Endothelial cell of umbilical vein (primary cell): ENCODE measurements at regions not wholly inside any gene's neighbourhood (a gene's known extent, or its start where the extent isn't known, plus 50 kb on each side); places are given as distances from the start of the nearest gene placed in this dataset.

Source experiments
- BruUV-seq: library from RNA; stranded (reverse); fragments of 400-500 nt; replicated peaks from 2 replicates; lab custom pipeline; 2021; lab: Mats Ljungman, UMichigan
- CTCF ChIA-PET: fragments of 300-600, 350-600 bp; sonication (Branson Sonifier 250); formaldehyde crosslinking; loops from one replicate; lab custom pipeline; 2021; ENCODE audit warnings: antibody characterized with exemption, inconsistent platforms; lab: Charles Lee
- POLR2A ChIA-PET: fragments of 300-600, 350-600 bp; sonication (Branson Sonifier 250); formaldehyde crosslinking; loops from one replicate; lab custom pipeline; 2021; ENCODE audit warnings: antibody characterized with exemption, inconsistent platforms; lab: Charles Lee
- DNase-seq: peaks from one replicate; pipeline ENCODE4 v3.0.0-alpha.2; 2011; ENCODE audit warnings: low read depth, low spot score
- FAIRE-seq: peaks from 2 replicates; lab custom pipeline; 2011; peaks lifted over from hg19 to GRCh38; lab: Jason Lieb, UNC
- H2AFZ ChIP-seq: 2 replicates; pipeline ENCODE4 v1.6.0; 2012; ENCODE audit warnings: low read depth, low read length, control low read depth, inconsistent platforms
- H3K27ac ChIP-seq: 2 replicates; pipeline ENCODE4 v1.5.1; 2011; ENCODE audit warnings: low read depth, mild to moderate bottlenecking, control low read depth, low read length, moderate library complexity; ENCODE audit not compliant: insufficient read depth
- H3K27me3 ChIP-seq, 2 experiments: 2 replicates each; pipeline versions ENCODE4 v1.6.0 to v1.6.1; 2011; ENCODE audit warnings: low read length in 2 of 2, mixed read lengths in 1 of 2; ENCODE audit not compliant: control insufficient read depth in 2 of 2, insufficient read depth in 2 of 2
- H3K36me3 ChIP-seq, 2 experiments: 2 replicates in 1 of 2; 3 replicates in 1 of 2; pipeline ENCODE4 v1.5.1; 2011; ENCODE audit warnings: low read length in 2 of 2, mild to moderate bottlenecking in 1 of 2, moderate library complexity in 1 of 2; ENCODE audit not compliant: control insufficient read depth in 2 of 2, insufficient read depth in 2 of 2; ENCODE audit errors: extremely low read depth in 1 of 2
- H3K4me1 ChIP-seq: 3 replicates; pipeline ENCODE4 v1.5.1; 2011; ENCODE audit warnings: mild to moderate bottlenecking, low read length; ENCODE audit not compliant: control insufficient read depth, insufficient read depth; ENCODE audit errors: extremely low read depth
- H3K4me2 ChIP-seq: 2 replicates; pipeline ENCODE4 v1.6.1; 2011; ENCODE audit warnings: low read length, control low read depth, mixed read lengths; ENCODE audit not compliant: insufficient read depth
- H3K4me3 ChIP-seq, 3 experiments: fragments of 200-600 bp in 1 of 3; sonication (generic), shearing (Covaris generic) in 1 of 3; replicated peaks in 1 of 3; 2 replicates each; pipeline ENCODE4 v1.5.1; 2011 to 2016; ENCODE audit warnings: control low read depth in 3 of 3, low read length in 3 of 3, mild to moderate bottlenecking in 2 of 3, inconsistent platforms in 1 of 3, low read depth in 1 of 3, moderate library complexity in 1 of 3; ENCODE audit not compliant: insufficient read depth in 1 of 3
- H3K79me2 ChIP-seq: 2 replicates; pipeline ENCODE4 v1.6.0; 2012; ENCODE audit warnings: low read length, inconsistent platforms; ENCODE audit not compliant: control insufficient read depth, insufficient read depth
- H3K9ac ChIP-seq: replicated peaks from 2 replicates; pipeline ENCODE3; 2011; ENCODE audit warnings: low read length, control low read depth; ENCODE audit not compliant: insufficient read depth; ENCODE audit errors: extremely low read depth
- H3K9me1 ChIP-seq: replicated peaks from 3 replicates; pipeline ENCODE4 v1.6.0; 2011; ENCODE audit warnings: mild to moderate bottlenecking, low read length; ENCODE audit not compliant: control insufficient read depth, insufficient read depth; ENCODE audit errors: extremely low read depth
- H3K9me3 ChIP-seq: replicated peaks from 2 replicates; pipeline ENCODE4 v1.5.1; 2012; ENCODE audit warnings: low read length, inconsistent platforms; ENCODE audit not compliant: control insufficient read depth, insufficient read depth
- H4K20me1 ChIP-seq: replicated peaks from 2 replicates; pipeline ENCODE3; 2011; ENCODE audit warnings: mild to moderate bottlenecking, low read length; ENCODE audit not compliant: control insufficient read depth, insufficient read depth; ENCODE audit errors: extremely low read depth
- EZH2 ChIP-seq: IDR thresholded peaks from 2 replicates; pipeline ENCODE4 v1.6.1; 2012; ENCODE audit warnings: borderline replicate concordance, low read depth, mild to moderate bottlenecking, moderate library complexity, low read length, inconsistent platforms; ENCODE audit not compliant: severe bottlenecking
- FOS ChIP-seq: IDR thresholded peaks from 2 replicates; pipeline ENCODE4 v1.6.1; 2011; ENCODE audit warnings: mild to moderate bottlenecking, low read length, moderate library complexity, borderline replicate concordance; ENCODE audit not compliant: insufficient read depth
- GATA2 ChIP-seq: IDR thresholded peaks from 2 replicates; pipeline ENCODE4 v1.7.0; 2011; ENCODE audit warnings: low read depth, mild to moderate bottlenecking, moderate library complexity, mixed read lengths, low read length; ENCODE audit not compliant: insufficient read length, insufficient read depth
- JUN ChIP-seq: IDR thresholded peaks from 2 replicates; pipeline ENCODE4 v1.6.1; 2011; ENCODE audit warnings: borderline replicate concordance, low read depth; ENCODE audit not compliant: insufficient read length, insufficient read depth
- MYC ChIP-seq: IDR thresholded peaks from one replicate; pipeline ENCODE4 v1.6.1; 2011; ENCODE audit warnings: mild to moderate bottlenecking, low read depth, low read length
- POLR2A ChIP-seq: IDR thresholded peaks from 2 replicates; pipeline ENCODE4 v1.6.1; 2012; ENCODE audit warnings: low read depth, mild to moderate bottlenecking, control low read depth, low read length
- POLR2AphosphoS5 ChIP-seq: IDR thresholded peaks from 2 replicates; pipeline ENCODE4 v1.6.1; 2012; ENCODE audit warnings: low read depth, mild to moderate bottlenecking, control low read depth, low read length, moderate library complexity; ENCODE audit not compliant: insufficient read depth
- dilution Hi-C: fragments of 300-500 bp; cut with MboI; formaldehyde crosslinking; loops from one replicate; pipeline ENCODE4 v1.15.0; 2019; ENCODE audit warnings: low sequenced_read_pairs; ENCODE audit not compliant: extremely low pct_ligation_motif_present
- intact Hi-C: fragments of 100-400 bp; cut with micrococcal nuclease; formaldehyde crosslinking; loops from one replicate; pipeline ENCODE4 v1.10.0; 2022
- TF ChIP-seq, protein P1 (sequence below), 2 donors: IDR thresholded peaks; 1 replicate in 1 of 2; 2 replicates in 1 of 2; pipeline ENCODE4 v1.5.1; 2011; ENCODE audit warnings: low read length in 2 of 2, mild to moderate bottlenecking in 2 of 2, moderate library complexity in 2 of 2, control low read depth in 1 of 2, inconsistent platforms in 1 of 2, low read depth in 1 of 2; ENCODE audit not compliant: insufficient read depth in 1 of 2; ENCODE audit errors: extremely low read depth in 1 of 2
- TF ChIP-seq, protein P2 (sequence below): IDR thresholded peaks from 2 replicates; pipeline ENCODE4 v1.6.1; 2011; ENCODE audit not compliant: insufficient read depth, insufficient read length

DNA sequence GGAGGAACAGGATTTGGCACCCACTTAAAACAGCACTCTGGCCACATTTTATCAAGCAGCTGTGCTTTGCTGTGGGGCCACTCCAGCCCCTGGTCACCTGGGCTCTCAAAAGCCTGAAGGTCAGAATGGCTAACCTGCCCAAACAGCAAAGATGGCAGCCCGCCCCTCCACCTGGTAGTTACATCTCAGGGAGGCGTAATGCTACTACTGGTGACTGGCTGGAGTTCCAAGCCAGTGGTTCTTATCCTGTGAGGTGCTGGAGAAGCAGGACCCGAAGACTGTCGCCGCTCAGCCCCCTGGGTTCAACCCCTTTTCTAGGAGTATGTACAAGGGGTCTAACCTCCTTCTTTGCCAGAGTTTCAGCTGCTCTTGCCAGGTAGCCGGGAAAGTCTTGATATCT is 467.4 kb upstream of the FOXG1 start:
- dilution Hi-C loops (no loop called here), intact Hi-C loops (no loop called here)
- Histone ChIP-seq H3K9me3 (no peaks in the 10 kb centered on the region), H3K4me1 (no peaks in the 10 kb centered on the region), H3K27ac (no peak overlapping the region), H3K27me3 (no peaks in the 10 kb centered on the region), H3K4me3 (no peak overlapping the region), H2AFZ (no peak overlapping the region), H3K4me2 (no peak overlapping the region), H4K20me1 (no peaks in the 10 kb centered on the region), H3K36me3 (no peaks in the 10 kb centered on the region), H3K79me2 (no peaks in the 10 kb centered on the region), H3K9ac (no peak overlapping the region), H3K9me1 (no peaks in the 10 kb centered on the region)
- BruUV-seq = no TSS peak
- FAIRE-seq = no peak
- no peak for DNase-seq
- ChIA-PET POLR2A (no interaction called here), CTCF (interaction anchor here (1.3 kb wide), 1 partner anchor 8 kb away, joined by 3 read pairs; no protein-coding TSS in a partner anchor)
- TF ChIP-seq, protein P1, sequence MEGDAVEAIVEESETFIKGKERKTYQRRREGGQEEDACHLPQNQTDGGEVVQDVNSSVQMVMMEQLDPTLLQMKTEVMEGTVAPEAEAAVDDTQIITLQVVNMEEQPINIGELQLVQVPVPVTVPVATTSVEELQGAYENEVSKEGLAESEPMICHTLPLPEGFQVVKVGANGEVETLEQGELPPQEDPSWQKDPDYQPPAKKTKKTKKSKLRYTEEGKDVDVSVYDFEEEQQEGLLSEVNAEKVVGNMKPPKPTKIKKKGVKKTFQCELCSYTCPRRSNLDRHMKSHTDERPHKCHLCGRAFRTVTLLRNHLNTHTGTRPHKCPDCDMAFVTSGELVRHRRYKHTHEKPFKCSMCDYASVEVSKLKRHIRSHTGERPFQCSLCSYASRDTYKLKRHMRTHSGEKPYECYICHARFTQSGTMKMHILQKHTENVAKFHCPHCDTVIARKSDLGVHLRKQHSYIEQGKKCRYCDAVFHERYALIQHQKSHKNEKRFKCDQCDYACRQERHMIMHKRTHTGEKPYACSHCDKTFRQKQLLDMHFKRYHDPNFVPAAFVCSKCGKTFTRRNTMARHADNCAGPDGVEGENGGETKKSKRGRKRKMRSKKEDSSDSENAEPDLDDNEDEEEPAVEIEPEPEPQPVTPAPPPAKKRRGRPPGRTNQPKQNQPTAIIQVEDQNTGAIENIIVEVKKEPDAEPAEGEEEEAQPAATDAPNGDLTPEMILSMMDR (IDR thresholded peaks at IDR 0.05; ENCODE audit: extremely low read depth in 1 of 2, insufficient read depth in 1 of 2, low read depth in 1 of 2, low read length in 2 of 2) = no peak
- TF ChIP-seq MYC (no peak), JUN (no peak), FOS (no peak), POLR2A (no peak), GATA2 (no peak), EZH2 (no peak), POLR2AphosphoS5 (no peak)
- TF ChIP-seq, protein P2, sequence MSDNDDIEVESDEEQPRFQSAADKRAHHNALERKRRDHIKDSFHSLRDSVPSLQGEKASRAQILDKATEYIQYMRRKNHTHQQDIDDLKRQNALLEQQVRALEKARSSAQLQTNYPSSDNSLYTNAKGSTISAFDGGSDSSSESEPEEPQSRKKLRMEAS = no peak
